T-helper 1 cell (primary cell): ENCODE measurements at regions not wholly inside any gene's neighbourhood (a gene's known extent, or its start where the extent isn't known, plus 50 kb on each side); places are given as distances from the start of the nearest gene placed in this dataset.

Source experiments
- DNase-seq, 5 donors: peaks; one replicate each; pipeline ENCODE4 v3.0.0-alpha.2; 2012 to 2020

GRCh38 chr10:85256481-85256880, 928.1 kb downstream of the CCSER2 start:
- no peak for DNase-seq

GRCh38 chr10:85259908-85260307, 931.5 kb downstream of the CCSER2 start:
- DNase-seq = no peak

- DNase-seq = no peak
These were observed 934.6 kb downstream of the CCSER2 start for GRCh38 chr10:85262992-85263391.

GRCh38 chr10:85265121-85265520, 936.7 kb downstream of the CCSER2 start:
- DNase-seq = no peak

GRCh38 chr10:85266808-85267207, 938.4 kb downstream of the CCSER2 start:
- DNase-seq = no peak

GRCh38 chr10:85280014-85280413, 951.6 kb downstream of the CCSER2 start:
- DNase-seq = no peak

GRCh38 chr10:85284778-85285770, 956.7 kb downstream of the CCSER2 start:
- DNase-seq = no peak

- no peak for DNase-seq
These were observed 965.1 kb downstream of the CCSER2 start for GRCh38 chr10:85293483-85293882.

- DNase-seq = no peak
These were observed 983.4 kb downstream of the CCSER2 start for GRCh38 chr10:85311613-85312337.

GRCh38 chr10:85315657-85316056, 987.3 kb downstream of the CCSER2 start:
- no peak for DNase-seq

- DNase-seq = no peak
These were observed 987.9 kb downstream of the CCSER2 start for GRCh38 chr10:85316276-85316675.

GRCh38 chr10:85317827-85318226, 989.4 kb downstream of the CCSER2 start:
- DNase-seq = no peak

- DNase-seq = no peak
These were observed 990.7 kb downstream of the CCSER2 start for GRCh38 chr10:85318809-85319807.

GRCh38 chr10:85319826-85320225, 991.4 kb downstream of the CCSER2 start:
- no peak for DNase-seq

GRCh38 chr10:85333594-85333993, 1005.2 kb downstream of the CCSER2 start:
- DNase-seq = no peak

- DNase-seq = no peak
These were observed 1004.2 kb downstream of the GRID1 start for GRCh38 chr10:85362401-85362800.

GRCh38 chr10:85377029-85377806, 989.4 kb downstream of the GRID1 start:
- no peak for DNase-seq

- no peak for DNase-seq
These were observed 987.3 kb downstream of the GRID1 start for GRCh38 chr10:85379338-85379737.

- DNase-seq = no peak
These were observed 965.5 kb downstream of the GRID1 start for GRCh38 chr10:85400981-85401695.

GRCh38 chr10:85402541-85402940, 964.1 kb downstream of the GRID1 start:
- DNase-seq = no peak

GRCh38 chr10:85407088-85407487, 959.5 kb downstream of the GRID1 start:
- no peak for DNase-seq
